Fibroblast of lung (primary cell): ENCODE measurements at regions not wholly inside any gene's neighbourhood (a gene's known extent, or its start where the extent isn't known, plus 50 kb on each side); places are given as distances from the start of the nearest gene placed in this dataset.

Source experiments
- EZH2 ChIP-seq: IDR thresholded peaks from 2 replicates; pipeline ENCODE4 v1.5.1; 2012; ENCODE audit warnings: low read length, control low read depth, mild to moderate bottlenecking; ENCODE audit errors: missing control alignments
- TF ChIP-seq, protein P1 (sequence below), 2 donors: IDR thresholded peaks in 1 of 2; conservative IDR thresholded peaks in 1 of 2; 1 replicate in 1 of 2; 2 replicates in 1 of 2; pipeline ENCODE4 v1.5.1; 2011 to 2012; ENCODE audit warnings: low read length in 2 of 2, control low read depth in 1 of 2, inconsistent platforms in 1 of 2, low read depth in 1 of 2, mild to moderate bottlenecking in 1 of 2

DNA sequence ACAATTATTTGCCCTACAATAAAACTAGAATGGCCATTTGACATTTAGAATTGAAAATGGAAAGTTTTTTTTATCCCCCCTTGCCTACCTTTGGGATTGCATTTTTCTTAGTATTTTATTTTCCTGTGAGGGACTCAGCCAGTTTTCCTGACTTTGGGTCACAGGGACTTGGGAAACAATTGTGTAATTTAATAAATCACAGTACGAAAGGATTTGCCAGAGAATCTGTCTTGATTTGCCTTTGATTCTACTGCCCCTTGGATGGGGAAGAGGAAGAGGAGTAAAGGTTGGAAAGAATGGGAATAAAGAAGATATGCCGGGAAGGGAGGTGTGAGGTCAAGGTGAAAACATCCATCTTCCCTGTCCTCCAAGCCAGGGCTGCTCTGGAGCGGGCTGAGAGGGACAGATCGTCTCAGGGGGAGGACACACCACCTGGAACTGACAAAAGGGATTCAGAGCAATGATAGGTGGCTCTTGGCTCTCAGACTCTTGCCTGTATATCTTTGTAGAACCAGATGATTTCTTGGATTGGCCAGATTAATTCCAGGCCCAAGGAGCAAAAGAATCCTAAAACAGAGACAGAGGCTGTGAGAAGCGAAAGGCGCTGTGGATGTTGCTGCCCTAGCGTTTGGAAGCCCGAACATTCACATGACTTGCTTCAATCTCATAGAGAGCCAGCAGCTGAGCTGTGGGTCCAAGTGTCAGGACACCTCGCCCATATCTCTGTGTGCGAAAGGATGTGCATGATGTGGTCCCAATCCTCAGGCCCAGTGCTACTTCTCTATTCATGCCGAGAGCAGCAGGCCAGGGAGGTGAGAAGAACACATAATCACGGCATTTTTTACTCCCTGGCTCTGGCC is 50.3 kb upstream of the ZEB1 start:
- TF ChIP-seq EZH2 = no peak
- TF ChIP-seq, protein P1, sequence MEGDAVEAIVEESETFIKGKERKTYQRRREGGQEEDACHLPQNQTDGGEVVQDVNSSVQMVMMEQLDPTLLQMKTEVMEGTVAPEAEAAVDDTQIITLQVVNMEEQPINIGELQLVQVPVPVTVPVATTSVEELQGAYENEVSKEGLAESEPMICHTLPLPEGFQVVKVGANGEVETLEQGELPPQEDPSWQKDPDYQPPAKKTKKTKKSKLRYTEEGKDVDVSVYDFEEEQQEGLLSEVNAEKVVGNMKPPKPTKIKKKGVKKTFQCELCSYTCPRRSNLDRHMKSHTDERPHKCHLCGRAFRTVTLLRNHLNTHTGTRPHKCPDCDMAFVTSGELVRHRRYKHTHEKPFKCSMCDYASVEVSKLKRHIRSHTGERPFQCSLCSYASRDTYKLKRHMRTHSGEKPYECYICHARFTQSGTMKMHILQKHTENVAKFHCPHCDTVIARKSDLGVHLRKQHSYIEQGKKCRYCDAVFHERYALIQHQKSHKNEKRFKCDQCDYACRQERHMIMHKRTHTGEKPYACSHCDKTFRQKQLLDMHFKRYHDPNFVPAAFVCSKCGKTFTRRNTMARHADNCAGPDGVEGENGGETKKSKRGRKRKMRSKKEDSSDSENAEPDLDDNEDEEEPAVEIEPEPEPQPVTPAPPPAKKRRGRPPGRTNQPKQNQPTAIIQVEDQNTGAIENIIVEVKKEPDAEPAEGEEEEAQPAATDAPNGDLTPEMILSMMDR (conservative IDR thresholded peaks at IDR 0.05 in 1 of 2, IDR thresholded peaks at IDR 0.05 in 1 of 2; ENCODE audit: low read depth in 1 of 2, low read length in 2 of 2) = no peak
